ENCODE measurements at regions not wholly inside any gene's neighbourhood (a gene's known extent, or its start where the extent isn't known, plus 50 kb on each side); places are given as distances from the start of the nearest gene placed in this dataset.

DNA sequence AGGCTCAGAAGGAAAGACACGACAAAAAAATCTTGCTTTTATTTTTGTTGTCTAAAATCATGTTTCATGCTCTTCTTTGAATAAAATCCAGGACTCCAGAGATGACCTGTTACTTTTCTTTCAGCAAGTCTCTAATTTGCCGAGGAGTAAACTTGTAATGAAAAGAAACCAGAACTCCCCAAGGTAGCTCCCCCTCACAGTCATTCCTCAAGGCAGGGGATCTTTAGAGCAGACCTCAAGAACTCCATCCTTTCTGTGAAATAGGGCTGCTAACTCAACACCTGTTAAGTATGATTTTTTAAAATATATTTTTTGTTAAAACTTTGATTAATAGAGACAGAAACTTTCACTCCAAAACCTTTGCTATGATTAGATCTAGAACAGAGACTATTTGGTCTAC is 82.7 kb upstream of the ABCD3 start:
- no peak overlapping the region for H3K4me3 ChIP-seq (ENCODE audit: low read depth, low read length)
- no peak for DNase-seq (ENCODE audit: low read depth)
- TF ChIP-seq, protein P1, sequence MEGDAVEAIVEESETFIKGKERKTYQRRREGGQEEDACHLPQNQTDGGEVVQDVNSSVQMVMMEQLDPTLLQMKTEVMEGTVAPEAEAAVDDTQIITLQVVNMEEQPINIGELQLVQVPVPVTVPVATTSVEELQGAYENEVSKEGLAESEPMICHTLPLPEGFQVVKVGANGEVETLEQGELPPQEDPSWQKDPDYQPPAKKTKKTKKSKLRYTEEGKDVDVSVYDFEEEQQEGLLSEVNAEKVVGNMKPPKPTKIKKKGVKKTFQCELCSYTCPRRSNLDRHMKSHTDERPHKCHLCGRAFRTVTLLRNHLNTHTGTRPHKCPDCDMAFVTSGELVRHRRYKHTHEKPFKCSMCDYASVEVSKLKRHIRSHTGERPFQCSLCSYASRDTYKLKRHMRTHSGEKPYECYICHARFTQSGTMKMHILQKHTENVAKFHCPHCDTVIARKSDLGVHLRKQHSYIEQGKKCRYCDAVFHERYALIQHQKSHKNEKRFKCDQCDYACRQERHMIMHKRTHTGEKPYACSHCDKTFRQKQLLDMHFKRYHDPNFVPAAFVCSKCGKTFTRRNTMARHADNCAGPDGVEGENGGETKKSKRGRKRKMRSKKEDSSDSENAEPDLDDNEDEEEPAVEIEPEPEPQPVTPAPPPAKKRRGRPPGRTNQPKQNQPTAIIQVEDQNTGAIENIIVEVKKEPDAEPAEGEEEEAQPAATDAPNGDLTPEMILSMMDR (IDR thresholded peaks at IDR 0.05; ENCODE audit: low read depth, low read length, missing control alignments) = no peak

DNA sequence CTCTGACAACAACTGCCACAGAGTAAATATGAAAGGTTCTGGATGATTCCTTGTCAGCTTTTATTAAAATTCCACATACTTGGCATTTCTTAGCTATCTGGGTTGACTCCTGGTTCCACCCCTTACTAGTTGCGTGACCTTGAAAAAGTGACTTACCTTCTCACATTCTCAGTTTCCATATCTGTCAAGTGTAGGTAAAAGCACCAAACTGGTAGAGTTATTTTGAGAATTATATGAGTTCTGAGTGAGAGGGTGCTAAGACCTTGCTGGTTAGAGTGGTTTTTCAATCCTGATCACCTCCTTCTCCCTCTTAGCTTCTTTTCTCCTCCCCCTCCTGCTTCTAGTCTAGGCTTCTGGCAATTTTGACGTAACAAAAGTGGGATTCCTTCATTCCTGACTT is 83.4 kb upstream of the ABCD3 start:
- TF ChIP-seq, protein P1 (IDR thresholded peaks at IDR 0.05; ENCODE audit: low read depth, low read length, missing control alignments) = no peak
- H3K4me3 ChIP-seq (ENCODE audit: low read depth, low read length) = no peak overlapping the region

DNA sequence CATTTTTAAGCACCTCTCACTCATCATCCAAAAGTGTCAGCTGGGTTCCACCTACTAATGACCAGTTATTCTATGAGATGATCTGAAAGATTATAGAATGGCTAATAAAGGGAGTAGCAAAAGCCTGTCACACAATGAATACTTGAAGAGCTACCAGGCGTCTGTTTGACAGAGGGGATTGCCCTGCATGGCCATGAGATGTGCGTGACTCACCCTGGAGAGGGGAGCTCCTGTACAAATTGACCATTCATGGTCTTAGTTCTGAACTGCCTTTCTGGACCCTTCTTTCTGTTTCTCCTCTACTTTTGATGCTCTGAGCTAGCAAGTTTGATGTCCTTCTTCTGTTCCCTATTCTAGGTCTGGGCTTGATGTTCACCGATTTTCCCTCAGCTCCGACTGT is 85.2 kb upstream of the ABCD3 start:
- H3K4me3 ChIP-seq (ENCODE audit: low read depth, low read length) = no peak overlapping the region
- DNase-seq (ENCODE audit: low read depth) = peak; percentile 18
- TF ChIP-seq, protein P1 (IDR thresholded peaks at IDR 0.05; ENCODE audit: low read depth, low read length, missing control alignments) = no peak

More for the DNA sequence above, 83.4 kb upstream of the ABCD3 start:
- peak; percentile 13 for DNase-seq (ENCODE audit: low read depth)

DNA sequence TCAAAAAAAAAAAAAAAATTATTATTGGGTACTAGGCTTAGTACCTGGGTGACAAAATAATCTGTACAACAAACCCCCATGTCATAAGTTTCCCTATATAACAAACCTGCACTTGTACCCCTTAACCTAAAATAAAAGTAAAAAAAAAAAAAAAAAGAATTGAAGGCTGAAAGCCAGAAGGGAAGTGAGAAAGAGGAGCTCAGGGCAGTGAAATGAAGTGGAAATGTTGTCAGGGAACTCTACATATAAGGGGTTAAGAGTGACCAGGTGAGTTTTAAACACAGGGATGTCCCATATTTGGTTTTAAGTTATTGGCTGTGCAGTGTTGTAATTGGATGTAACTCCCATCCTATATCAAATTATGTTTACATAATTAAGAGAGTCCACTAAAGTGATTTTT is 85.7 kb upstream of the ABCD3 start:
- DNase-seq (ENCODE audit: low read depth) = no peak

DNA sequence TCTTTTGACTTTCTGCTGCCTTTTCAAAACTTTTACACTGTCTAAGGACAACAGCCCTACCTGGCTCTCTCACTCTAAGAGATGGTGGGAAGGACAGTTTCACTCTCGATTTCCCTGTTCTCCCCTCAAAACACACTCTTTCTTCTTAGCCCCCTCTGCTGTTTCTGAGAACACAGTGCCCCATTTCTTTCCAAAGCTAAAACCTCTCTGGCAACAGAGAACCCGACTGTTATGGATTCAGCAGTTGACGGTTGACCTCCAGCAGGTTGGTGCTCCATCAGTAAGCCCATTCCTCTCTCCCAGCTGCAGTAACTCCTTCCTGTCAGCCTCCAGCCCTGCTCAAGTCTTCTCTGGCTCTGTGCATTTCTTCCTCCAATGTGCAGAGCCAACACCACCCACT is 88.2 kb upstream of the ABCD3 start:
- no peak for DNase-seq (ENCODE audit: low read depth)
- H3K4me3 ChIP-seq (ENCODE audit: low read depth, low read length) = no peak overlapping the region
- TF ChIP-seq, protein P1 (IDR thresholded peaks at IDR 0.05; ENCODE audit: low read depth, low read length, missing control alignments) = peak; percentile 21

More for the DNA sequence above, 85.7 kb upstream of the ABCD3 start:
- TF ChIP-seq, protein P1 (IDR thresholded peaks at IDR 0.05; ENCODE audit: low read depth, low read length, missing control alignments) = no peak
- no peak overlapping the region for H3K4me3 ChIP-seq (ENCODE audit: low read depth, low read length)

DNA sequence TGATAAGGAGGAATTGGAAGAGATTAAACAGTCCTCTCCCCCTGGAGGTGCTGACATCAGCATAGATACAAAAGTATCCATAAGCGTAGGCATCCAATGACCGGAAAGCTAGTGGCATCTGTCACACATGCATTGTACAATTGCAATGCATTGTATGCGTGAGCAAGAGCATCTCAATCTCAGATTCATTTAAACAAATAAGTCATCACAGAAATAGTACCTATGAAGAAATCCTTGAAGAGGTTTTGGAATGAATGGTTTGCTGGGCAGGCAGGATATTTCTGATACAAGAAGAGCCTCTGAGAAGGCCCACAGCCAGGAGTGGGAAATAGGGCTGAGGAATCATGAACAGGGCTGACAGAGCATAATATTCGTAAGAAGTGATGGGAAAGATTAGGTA is 88.9 kb upstream of the ABCD3 start:
- no peak overlapping the region for H3K4me3 ChIP-seq (ENCODE audit: low read depth, low read length)
- DNase-seq (ENCODE audit: low read depth) = no peak
- TF ChIP-seq, protein P1 (IDR thresholded peaks at IDR 0.05; ENCODE audit: low read depth, low read length, missing control alignments) = no peak

DNA sequence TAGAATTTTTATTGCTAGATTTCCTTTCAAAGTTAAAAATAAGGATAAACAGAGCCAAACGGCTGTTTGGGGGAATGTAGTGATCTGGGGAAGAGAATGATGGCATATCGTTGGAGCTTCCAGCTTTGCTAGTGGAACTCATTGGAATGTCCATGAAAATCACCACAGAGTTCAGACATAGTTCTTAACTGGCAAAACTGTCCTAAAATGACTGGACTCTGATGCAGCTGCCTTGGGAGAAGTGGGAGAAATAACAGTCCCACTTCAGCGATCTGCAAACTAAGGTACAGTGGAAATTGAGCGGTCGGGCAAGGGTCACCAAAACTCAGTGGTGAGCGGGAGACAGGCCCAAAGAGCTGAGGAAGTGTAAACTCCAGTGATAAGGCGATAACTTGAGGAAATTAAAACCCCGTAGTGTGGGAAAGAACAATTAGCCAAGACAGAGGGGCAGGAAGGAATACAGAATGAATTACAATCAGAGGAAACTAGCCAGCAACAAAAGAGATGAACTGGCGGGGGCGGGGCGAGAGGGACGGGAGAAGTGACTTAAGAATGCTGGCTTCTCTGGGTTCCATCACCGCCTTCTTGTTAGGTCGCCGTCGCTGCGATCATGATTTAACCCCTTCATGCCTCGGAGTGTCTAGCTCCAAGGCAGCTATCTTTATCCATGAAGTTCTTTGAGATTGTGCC is 89.8 kb upstream of the ARHGAP29 start:
- no peak for DNase-seq (ENCODE audit: low read depth)
- TF ChIP-seq, protein P1 (IDR thresholded peaks at IDR 0.05; ENCODE audit: low read depth, low read length, missing control alignments) = no peak
- no peak overlapping the region for H3K4me3 ChIP-seq (ENCODE audit: low read depth, low read length)

Data from GM12864 (cell line).